B cell (primary cell): ENCODE measurements at regions not wholly inside any gene's neighbourhood (a gene's known extent, or its start where the extent isn't known, plus 50 kb on each side); places are given as distances from the start of the nearest gene placed in this dataset.

ENCODE experiments used
- EZH2 ChIP-seq: IDR thresholded peaks from 2 replicates; pipeline ENCODE4 v1.6.1; 2012; ENCODE audit warnings: borderline replicate concordance, low read depth, mild to moderate bottlenecking, moderate library complexity, low read length; ENCODE audit not compliant: insufficient read depth, poor library complexity, severe bottlenecking
- TF ChIP-seq, protein P1 (sequence below): fragments of 200-600 bp; IDR thresholded peaks from one replicate; pipeline ENCODE4 v1.8.0; 2022; ENCODE audit warnings: antibody characterized with exemption, mild to moderate bottlenecking

DNA sequence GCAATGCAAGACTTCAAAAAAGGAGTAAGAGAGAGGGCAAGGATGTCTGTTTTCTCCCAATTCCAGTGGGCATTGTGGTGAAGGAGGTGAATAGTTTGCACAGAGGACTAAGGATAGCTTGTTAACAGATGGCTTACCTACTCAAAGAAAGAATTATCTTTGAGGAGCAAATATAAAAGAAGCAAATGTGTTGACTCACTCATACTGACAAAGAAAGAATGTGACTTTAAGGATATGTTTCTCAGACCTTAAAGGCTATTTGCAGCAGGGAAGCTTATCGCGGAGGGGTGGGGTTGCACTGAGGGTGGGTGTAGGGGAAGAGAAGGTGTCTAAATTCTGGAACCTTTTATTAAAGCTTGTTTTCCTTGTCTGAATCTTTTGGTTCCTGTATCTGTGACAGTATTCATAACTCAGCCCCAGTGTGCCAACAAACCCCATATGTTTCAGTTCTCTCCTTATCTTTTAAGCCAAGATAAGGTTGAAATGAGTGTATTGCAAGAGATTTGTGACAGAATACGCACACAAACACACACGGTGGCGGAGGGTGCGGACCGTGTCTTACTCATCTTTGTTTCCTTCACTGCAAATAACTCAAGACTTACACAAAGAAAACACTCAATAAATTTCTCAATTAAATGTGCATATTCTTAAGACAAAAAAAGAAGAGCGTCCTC, 146.4 kb upstream of the ARID2 start:
- TF ChIP-seq, protein P1, sequence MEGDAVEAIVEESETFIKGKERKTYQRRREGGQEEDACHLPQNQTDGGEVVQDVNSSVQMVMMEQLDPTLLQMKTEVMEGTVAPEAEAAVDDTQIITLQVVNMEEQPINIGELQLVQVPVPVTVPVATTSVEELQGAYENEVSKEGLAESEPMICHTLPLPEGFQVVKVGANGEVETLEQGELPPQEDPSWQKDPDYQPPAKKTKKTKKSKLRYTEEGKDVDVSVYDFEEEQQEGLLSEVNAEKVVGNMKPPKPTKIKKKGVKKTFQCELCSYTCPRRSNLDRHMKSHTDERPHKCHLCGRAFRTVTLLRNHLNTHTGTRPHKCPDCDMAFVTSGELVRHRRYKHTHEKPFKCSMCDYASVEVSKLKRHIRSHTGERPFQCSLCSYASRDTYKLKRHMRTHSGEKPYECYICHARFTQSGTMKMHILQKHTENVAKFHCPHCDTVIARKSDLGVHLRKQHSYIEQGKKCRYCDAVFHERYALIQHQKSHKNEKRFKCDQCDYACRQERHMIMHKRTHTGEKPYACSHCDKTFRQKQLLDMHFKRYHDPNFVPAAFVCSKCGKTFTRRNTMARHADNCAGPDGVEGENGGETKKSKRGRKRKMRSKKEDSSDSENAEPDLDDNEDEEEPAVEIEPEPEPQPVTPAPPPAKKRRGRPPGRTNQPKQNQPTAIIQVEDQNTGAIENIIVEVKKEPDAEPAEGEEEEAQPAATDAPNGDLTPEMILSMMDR = no peak
- TF ChIP-seq EZH2 = no peak
